Renal pelvis (tissue), 1 donor: ENCODE measurements at regions not wholly inside any gene's neighbourhood (a gene's known extent, or its start where the extent isn't known, plus 50 kb on each side); places are given as distances from the start of the nearest gene placed in this dataset.

Experiments used
- DNase-seq: peaks from one replicate; pipeline ENCODE4 v3.0.0-alpha.2; 2013

DNA sequence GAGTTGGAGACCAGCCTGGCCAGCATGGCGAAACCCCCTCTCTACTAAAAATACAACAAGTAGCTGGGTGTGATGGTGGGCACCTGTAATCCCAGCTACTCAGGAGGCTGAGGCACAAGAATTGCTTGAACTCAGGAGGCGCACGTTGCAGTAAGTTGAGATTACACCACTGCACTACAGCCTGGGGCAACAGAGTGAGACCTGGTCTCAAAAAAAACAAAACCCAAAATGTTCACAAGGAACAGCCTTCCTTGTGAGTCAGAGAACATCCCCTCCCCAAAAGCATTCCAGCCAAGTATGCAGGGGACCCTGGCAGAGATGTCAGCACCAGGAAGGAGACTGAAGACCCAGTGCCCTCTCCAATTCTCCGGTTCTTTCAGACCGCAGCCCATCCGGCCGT is 314.9 kb upstream of the TSHZ3 start:
- DNase-seq, result no peak

DNA sequence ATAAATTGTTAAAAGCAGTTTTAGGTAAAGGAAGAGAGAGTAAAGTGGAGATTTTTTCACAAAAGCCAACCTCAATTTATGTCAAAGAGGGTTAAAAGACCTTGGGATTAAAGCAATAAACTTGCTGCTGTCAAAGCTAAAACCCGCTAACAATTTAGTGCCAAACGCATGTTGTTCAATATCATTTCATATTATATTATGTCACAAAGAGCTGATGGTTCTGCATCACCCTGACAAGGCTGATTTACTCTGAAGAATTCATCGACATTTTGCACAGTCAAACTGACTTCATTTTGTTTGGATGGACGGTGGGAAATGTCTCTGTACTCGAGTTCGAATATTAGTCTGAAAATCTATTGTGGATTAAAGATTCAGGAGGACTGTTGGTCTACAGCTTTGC is 315.8 kb upstream of the TSHZ3 start:
- no peak for DNase-seq

DNA sequence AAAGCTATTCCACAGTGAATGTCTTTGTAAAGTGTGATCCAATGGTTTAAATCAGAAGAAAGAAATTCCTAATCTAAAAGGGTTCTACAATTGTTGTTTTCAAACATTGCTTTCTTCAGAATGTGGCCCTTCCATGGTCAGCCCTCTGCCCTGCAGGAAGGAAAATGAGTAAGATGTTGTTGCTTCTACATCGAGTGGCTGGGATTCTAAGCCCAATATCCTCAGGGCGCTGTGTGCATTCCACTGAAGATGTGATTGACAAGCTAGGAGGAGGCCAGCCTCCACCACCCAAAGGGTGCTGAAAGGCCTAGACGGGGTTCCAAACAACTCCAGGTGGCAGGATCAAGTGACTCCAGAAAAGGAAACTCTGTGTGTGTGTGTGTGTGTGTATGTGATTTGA is 316.9 kb upstream of the TSHZ3 start:
- DNase-seq, result no peak

DNA sequence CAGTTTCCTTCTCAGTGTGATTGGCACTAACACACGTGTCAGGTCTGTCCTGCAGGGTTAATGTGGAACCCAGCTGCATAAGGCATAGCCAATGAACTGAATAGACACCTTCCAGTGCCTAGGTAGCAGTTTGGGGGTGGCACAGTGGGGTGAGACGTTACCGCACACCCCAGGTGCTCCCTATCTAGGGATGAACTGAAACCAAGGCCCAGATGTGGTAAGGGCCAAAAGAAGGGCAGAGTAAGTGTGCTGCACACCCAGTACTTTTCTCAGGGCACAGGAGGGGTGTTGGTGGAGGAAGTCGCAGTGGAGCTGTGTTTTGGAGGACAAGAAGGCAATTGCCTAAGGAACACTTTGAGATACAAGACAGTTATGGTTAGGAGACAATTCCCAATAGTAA is 317.9 kb upstream of the TSHZ3 start:
- DNase-seq, result no peak

DNA sequence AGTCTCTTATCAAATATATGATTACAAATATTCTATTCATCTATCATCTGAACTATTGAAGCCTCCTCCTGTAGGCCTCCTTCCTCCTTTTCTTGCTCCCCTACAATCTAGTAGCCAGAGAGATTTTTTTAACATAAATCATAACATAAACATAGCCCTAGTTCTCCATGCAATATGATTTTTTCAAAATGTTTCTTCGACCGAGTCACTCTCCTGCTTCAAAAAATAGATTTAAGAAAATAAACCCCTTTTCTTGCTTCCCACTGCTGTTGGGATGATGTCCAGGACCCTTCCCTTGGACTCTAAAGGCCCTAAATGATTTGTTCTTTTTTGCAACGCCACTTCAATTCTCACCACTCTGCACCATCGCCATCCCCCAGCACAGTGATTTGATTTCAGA is 319.7 kb upstream of the TSHZ3 start:
- no peak for DNase-seq

DNA sequence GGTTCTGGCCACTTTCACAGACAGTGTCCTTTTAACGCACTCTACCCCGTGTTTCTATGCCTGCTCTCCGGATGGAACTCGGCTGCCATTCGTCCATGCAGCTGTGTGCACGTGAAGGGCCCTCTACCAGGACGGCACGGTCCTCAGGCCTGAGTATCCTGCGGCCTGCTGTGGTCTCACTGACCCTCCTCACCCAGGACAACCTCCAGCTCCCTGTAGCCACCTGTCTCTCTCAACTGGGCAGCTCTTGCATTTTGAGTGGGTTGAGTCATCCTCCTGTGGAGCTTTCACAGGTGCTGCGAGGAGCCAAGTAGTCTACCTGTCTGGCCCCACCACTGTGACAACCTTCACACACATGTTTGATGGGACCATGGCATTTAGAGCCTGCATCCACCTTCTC is 321.7 kb upstream of the TSHZ3 start:
- DNase-seq, result no peak

DNA sequence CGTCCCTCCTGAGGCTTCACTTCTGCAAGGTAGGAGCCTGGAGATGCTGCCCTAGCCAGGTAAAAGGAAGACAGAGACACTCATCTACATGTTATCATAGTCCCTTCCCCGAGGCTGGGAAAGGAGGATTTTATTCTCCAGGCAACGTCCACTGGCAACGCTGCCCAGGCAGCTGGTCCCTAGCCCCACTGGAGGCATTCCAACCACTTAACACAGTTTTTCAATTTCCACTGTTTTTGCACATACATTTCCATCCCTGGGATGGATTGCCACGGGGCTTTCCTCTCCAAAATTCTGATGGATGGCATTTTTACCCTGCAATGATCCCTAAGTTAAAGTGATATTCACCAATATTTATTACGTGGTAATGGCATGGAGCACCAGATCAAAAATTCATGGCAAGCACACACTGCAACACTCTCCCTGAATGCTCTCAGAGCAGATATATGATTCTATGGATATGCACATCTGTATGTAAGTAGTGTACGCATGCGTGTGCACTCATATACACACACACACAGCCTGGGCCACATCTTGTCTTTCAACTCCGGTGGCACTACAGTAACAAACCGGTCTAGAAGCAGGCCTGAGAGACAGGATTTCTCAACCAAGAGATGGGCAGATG is 322.3 kb upstream of the TSHZ3 start:
- DNase-seq, result no peak

DNA sequence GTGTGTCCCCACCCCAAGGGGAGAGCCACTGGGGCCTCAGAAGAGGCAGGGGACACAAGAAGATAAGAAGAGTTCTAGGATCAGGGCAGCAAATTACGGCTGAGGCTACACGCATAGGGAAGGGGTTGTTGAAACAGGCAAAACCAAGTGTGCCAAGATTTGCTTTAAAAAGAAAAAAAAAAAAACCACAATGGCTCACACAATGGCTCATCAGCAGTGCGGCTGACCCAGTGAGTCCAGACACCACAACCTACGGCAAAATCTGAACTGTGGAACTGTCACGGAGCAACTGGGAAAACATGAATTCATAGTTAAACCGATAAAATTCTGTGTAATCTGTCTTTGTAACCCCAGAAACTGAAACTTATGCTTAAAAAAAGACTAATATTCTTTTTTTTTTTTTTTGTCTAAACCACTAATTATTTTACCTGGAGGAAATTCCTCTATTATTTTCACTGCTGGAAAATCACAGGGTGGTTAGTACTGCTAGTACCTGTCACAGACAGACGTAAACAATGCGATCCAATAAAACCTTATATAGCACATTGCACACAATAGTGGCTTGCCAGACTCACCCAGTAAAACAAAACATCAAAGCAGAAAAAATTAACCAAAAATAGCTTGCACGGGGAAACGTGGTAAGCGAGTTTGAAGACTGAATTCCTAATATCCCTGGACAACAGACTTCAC is 325.4 kb upstream of the TSHZ3 start:
- no peak for DNase-seq

DNA sequence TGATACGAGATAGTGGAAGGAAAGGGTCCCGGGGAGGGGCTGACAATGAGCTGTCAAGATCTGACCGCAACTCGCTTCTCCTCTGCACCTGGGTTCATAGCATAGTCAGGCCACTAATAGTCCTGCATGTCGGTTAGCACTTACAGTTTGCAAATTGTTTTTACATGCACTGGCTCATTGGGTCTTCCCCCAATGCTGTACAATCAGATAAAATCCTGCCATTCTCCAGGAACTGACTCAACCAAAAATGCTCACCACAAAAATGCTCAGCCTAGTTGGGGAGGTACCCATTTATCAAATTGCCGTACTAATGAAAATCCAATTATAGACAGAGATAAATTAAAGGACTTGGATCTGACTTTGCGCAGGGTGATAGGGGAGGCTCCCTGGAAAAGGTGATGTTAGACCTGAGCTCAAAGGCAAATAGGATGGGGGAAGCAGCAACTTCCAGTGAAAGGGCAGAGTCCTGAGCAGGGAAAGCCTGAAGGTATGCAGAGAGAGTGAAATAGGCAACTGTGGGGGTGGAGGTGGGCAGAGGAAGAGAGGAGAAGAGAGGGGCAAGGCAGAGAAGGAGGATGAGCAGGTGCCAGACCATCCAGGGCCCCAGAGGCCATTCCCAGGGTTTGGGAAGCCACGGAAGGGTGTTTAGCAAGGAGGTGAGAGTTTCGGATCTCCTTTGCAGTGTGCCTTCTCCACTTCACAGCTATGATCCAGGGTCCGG is 326.1 kb upstream of the TSHZ3 start:
- no peak for DNase-seq

DNA sequence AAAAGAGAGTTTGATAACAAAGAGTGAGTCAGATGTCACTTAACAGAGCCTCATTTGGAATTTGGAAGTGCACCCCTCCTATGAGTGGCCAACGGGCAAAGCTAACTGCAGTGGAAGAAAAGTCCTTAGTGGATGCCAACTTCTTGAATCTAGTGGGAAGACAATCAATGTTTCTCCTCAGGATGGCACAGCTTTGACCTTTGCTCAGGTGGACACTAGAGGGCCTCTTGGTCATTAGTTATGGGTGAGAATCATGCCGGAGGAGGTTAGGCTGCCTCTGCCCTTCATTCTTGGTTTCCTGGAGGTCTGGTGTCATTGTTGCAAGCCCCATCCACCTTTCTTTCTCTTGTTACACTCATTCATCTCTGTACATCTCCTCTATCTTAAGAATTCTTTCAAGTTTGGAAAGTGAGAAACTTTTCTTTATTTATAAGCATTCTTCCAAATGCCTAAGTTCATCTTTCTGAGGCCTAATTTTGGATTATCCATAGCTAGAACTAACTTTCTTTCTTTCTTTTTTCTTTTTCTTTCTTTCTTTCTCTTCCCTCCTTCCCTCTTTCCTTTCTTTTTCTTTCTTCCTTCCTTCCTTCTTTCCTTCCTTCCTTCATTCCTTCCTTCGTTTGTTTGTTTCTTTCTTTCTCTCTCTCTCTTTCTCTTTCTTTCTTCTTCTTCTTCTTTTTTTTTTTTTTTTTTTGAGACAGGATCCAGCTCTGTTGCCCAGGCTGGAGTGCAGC is 327.2 kb upstream of the TSHZ3 start:
- no peak for DNase-seq

DNA sequence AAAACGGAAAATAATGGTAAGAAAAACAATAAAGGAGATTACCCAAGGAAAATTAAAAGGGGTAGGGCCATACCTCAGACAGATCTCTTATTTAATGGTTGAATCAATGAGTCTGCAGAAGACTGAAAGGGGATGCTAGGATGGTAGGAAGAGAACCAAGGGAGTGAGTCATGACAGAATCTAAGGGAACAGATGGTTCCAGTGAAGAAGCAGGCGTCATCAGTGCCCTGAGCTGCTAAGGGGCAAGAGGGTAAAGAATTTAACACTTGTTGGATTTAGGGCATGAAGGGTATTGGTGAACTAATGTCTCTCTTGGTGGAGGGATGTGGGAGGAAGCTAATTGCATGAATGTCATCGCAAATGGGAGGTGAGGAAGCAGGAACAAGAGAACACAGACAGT is 329.2 kb upstream of the TSHZ3 start:
- no peak for DNase-seq

DNA sequence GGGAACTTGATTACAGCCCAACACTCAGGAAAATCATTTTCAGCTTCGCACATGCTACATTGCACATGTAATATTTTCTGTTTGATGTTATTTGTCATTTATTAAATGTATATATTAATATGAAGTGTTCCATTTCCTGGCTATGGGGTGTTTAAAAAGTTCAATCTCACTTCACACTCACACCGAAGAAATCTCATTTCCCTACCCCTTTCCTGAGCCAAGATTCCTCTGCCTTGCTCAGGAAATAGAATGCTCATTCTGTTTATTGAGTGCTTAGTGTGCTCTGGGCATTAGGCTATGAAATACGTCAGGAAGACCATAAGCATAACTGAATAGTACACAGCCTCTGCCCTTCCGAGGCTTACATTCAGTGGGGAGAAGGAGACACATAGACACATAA is 331.9 kb upstream of the TSHZ3 start:
- no peak for DNase-seq

DNA sequence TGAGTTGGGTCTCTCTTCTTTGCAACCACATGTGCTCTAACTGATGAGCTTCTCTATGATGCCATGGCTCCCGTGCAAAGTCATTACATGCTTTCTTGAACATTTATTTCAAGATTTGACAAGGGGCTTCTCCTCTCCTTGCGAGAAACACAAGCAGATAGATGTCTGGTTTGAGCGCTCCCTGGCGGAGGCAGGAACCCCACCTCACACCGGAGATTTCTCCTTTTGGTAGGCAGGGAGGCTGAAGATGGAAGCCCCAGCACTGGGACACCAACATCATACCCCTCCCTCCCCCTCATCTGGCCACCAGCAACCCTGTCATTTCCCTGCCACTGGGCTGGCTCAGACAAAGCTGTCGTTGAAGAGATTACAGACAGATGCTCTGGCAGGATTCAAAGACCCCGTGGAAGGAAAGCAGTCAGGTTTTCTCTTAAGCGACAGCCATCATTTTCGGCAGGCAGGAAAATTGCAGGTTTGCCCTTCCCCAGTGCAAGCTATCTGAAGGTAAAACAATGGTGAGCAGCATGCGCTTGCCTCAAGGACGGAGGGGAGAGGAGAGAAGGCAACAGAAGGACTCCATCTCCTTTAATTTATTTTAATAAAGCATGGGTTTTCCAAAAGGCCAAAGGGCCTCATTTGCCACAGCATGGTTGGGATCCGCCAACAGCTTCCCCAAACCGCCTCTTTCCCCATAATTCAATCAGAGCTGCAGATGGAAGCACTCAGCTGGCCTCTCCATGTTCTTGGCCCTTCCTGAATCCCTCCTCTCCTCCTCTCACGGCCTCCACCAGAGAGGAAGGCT is 344.1 kb upstream of the TSHZ3 start:
- DNase-seq, result no peak

DNA sequence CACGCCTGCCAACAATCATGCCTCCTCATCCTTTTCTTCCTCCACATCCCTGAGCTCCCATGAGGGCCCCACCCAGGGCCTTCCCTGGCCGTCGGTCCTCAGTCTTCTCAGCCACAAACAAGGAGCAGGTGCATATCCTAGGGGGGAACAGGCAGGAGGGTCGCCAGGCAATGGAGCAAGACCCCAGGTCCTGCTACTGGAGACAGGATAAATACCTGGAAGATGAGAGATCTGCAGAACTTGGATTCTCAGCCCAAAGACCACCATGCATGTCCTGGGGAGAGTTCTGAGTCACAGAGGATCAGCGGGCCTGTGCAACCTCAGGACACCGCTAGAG is 344.7 kb upstream of the TSHZ3 start:
- no peak for DNase-seq

DNA sequence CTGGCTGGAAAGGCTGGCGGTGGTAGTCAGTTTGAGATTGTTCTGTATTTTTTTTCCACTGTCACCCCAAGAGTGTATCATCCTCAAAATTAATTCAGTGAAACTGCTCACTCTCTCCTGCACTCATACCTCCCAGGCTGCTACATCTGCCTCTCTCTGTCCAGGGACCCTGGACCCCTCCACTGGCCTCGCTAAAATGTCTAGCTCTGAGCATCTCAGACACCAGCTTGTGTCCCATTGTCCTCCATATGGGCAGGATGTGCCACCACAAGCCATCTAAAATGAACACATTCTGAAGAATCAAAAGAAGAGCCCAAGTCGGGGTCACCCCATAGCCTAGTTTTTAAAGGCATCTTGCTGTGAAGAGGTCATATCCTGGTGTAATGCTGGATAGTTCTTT is 345.5 kb upstream of the TSHZ3 start:
- DNase-seq, result no peak

DNA sequence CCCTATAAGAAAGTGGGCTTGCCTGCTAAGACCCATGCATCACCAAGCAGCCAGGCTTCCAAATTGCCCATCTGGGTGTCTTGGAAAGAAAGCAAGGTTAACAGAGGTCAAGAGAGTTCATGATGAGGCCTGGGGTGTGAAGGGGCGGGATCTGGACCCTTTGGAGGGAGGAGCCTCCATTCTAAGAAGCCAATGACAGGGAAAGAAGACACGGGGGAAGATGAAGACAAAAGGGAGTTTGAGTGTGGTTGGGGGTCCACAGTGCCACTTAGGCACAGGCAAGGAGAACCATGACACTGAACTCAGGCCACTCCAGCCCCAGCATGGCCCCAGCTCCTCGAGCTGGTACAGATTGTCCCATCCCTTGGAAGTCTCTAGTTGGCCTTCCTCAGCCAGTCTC is 350.2 kb upstream of the TSHZ3 start:
- DNase-seq, result no peak

DNA sequence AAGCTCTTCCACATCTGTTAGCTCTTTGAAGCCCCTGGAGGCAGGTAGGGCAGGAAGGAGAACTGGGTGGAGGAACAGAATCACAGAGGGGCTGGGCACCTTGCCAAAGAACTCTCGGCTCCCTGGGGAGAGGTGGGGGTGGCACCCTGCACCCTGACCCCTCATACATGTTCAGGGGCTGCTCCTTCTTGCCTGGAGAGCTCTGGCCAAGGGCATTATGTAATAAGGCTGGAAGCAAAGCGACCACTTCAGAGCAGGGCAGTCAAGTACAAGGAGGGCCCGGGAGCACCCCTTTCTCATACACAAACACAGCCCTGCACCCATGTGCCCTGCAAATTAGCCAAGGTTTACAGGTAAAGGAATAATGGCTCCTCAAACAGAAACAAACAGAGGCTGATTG is 351.9 kb upstream of the TSHZ3 start:
- DNase-seq, result no peak

DNA sequence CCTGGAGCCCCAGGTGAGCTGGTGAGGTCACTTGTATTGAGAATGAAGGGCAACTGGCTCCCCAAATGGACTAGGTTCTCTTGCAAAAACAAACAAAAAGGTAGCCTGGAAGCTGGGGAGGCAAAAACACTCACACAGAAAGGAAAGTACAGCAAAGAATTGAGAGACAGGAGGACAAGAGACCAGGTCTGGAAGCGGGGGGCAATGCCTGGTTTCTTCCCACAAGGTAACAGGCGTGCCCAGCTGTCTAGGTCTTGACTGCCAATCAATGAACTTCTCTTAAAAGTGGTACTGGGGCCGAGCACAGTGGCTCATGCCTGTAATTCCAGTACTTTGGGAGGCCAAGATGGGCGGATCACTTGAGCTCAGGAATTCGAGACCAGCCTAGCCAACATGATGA is 356.4 kb upstream of the TSHZ3 start:
- no peak for DNase-seq

DNA sequence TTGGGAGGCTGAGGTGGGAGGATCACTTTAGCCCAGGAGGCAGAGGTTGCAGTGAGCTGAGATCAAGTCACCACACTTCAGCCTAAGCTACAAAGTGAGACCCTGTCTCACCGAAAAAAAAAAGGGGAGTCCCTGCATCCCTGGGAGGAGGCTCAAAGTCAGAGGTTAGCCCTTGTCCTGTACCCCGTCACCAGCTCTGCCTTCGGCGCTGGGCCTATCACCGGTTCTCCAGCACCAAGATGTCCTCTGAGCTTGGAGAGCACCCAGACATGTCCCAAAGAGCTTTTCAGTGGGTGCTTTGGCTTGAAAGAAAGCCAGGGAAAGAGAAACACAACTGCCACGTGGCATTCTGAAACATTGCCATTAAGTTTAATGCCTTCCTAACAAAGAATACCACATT is 356.9 kb upstream of the TSHZ3 start:
- DNase-seq, result no peak

DNA sequence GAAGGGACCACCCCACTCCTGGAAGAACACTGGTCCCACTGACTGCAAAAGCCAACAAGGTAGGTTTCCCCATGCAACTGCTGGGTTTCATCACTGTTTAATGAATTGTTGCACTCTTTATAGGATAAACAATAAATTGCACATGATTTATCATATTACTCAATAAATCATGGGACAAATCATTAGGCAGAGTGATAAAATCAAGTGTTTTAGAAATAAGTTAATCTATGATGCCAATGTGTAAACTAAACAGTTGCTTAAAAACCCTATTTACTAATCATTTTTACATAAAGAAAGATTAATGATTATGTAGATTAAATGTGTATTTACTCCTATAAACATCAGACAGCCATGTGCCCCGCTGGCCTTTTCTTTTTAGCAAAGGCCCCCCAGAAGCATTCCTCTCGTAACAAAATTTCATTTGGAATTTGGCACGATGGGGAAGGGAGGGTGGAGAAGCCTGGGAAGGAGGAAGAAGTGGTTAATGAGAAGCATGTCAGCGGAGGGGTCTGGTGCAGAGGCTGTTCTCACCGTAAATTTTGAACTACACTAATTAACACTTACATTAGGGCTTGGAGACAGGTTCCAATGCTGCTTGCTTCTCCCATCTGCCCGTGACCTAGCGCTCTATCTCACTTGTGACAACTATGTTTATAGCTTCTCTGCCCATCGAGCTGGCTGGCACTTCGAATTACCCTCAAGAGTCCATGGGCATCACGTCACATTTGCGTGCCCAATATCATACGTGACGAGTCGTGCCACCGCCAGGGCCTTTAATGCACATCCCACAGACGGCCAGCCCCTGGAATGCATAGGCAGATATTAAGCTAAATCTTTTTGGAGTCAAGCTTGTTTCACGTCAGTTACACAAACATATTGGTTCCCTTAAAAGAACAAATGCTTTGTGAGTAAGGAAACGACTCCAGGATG is 357.7 kb upstream of the TSHZ3 start:
- peak; percentile 35 for DNase-seq

DNA sequence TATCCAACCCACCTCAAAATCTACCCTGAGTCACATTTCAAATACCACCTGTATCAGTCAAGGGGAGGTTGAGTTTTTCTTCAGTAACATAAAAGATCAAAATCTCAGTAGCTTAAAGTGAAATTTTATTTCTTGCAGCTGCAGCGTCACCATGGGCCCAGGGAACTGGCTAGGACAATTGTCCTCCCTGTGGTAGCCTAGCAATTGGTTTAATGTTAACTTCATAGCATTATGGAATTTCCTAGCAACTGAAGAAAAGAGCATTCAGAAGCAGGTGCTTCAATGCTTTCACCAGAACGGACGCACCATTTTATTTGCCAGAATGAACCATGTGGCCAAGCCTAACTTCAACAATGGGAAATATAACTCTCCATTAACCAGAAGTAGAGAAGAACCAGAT is 359.3 kb upstream of the TSHZ3 start:
- DNase-seq, result no peak
